ENCODE measurements at regions not wholly inside any gene's neighbourhood (a gene's known extent, or its start where the extent isn't known, plus 50 kb on each side); places are given as distances from the start of the nearest gene placed in this dataset.

- TF ChIP-seq EZH2 (IDR thresholded peaks at IDR 0.05; ENCODE audit: low read length): no peak
- TF ChIP-seq, protein P1, sequence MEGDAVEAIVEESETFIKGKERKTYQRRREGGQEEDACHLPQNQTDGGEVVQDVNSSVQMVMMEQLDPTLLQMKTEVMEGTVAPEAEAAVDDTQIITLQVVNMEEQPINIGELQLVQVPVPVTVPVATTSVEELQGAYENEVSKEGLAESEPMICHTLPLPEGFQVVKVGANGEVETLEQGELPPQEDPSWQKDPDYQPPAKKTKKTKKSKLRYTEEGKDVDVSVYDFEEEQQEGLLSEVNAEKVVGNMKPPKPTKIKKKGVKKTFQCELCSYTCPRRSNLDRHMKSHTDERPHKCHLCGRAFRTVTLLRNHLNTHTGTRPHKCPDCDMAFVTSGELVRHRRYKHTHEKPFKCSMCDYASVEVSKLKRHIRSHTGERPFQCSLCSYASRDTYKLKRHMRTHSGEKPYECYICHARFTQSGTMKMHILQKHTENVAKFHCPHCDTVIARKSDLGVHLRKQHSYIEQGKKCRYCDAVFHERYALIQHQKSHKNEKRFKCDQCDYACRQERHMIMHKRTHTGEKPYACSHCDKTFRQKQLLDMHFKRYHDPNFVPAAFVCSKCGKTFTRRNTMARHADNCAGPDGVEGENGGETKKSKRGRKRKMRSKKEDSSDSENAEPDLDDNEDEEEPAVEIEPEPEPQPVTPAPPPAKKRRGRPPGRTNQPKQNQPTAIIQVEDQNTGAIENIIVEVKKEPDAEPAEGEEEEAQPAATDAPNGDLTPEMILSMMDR (optimal IDR thresholded peaks at IDR 0.05 in 1 of 3, IDR thresholded peaks at IDR 0.05 in 1 of 3, conservative IDR thresholded peaks at IDR 0.05 in 1 of 3; ENCODE audit: extremely low read depth in 1 of 3, insufficient read depth in 2 of 3, low read length in 3 of 3): peak in 1 of 3 experiments; percentile 40
- no peak overlapping the region for H3K27ac ChIP-seq (ENCODE audit: control insufficient read depth, insufficient read depth, low read length)
- H3K79me2 ChIP-seq (ENCODE audit: control insufficient read depth, insufficient read depth, low read length): no peaks in the 10 kb centered on the region
- H3K4me1 ChIP-seq (ENCODE audit: control insufficient read depth, extremely low read depth, insufficient read depth, low read length): peaks cover 4% of the 10 kb centered on the region
- FAIRE-seq: no peak
- dilution Hi-C loops (cut with MboI; ENCODE audit: extremely low pct_ligation_motif_present, low sequenced_read_pairs): no loop called here
- H2AFZ ChIP-seq (ENCODE audit: control insufficient read depth, low read length): no peak overlapping the region
- no peak for DNase-seq (ENCODE audit: low read depth, low spot score)
- H3K9me3 ChIP-seq (ENCODE audit: control insufficient read depth, low read depth, low read length): no peaks in the 10 kb centered on the region
- H3K9me1 ChIP-seq (ENCODE audit: control insufficient read depth, extremely low read depth, insufficient read depth, low read length): no peaks in the 10 kb centered on the region
- no peaks in the 10 kb centered on the region for H3K27me3 ChIP-seq (ENCODE audit: control insufficient read depth, extremely low read depth, insufficient read depth, low read length)
- no peak overlapping the region for H3K4me2 ChIP-seq (ENCODE audit: control insufficient read depth, extremely low read depth, insufficient read depth, low read depth, low read length)
- H3K36me3 ChIP-seq (ENCODE audit: control insufficient read depth in 2 of 2, extremely low read depth in 1 of 2, insufficient read depth in 2 of 2, low read length in 2 of 2): no peaks in the 10 kb centered on the region
- no peak overlapping the region for H3K9ac ChIP-seq (ENCODE audit: control insufficient read depth, extremely low read depth, insufficient read depth, low read length)
- no peak overlapping the region for H3K4me3 ChIP-seq (ENCODE audit: control insufficient read depth in 2 of 3, extremely low read depth in 1 of 3, insufficient read depth in 2 of 3, low read depth in 1 of 3, low read length in 3 of 3)
- no peaks in the 10 kb centered on the region for H4K20me1 ChIP-seq (ENCODE audit: control insufficient read depth, extremely low read depth, insufficient read depth, low read length)
Measured at GRCh38 chr5:160970605-160971191, 118.7 kb upstream of the ATP10B start.

DNA sequence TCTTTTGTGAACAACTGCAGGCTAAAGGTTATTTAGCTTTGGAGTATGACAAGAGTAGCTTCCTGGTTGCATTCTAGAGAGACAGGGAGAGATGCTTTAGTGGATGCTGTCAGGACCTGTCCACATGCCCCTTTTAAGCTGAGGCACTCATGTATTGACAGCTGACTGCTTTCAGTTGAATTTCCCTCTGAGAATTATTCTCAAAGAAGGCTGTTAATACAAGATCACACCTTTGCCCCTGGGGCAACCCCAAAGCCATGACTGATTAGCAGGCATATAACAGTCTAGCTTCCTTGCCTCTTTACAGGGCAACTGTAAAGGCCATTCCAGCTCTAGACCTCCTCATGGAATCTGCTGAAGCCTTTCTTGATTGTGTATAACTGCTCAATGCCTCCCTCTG is 117.6 kb upstream of the ATP10B start:
- no peaks in the 10 kb centered on the region for H3K27me3 ChIP-seq (ENCODE audit: control insufficient read depth, extremely low read depth, insufficient read depth, low read length)
- FAIRE-seq: no peak
- no peaks in the 10 kb centered on the region for H3K79me2 ChIP-seq (ENCODE audit: control insufficient read depth, insufficient read depth, low read length)
- dilution Hi-C loops (cut with MboI; ENCODE audit: extremely low pct_ligation_motif_present, low sequenced_read_pairs): no loop called here
- no peak overlapping the region for H3K4me3 ChIP-seq (ENCODE audit: control insufficient read depth in 2 of 3, extremely low read depth in 1 of 3, insufficient read depth in 2 of 3, low read depth in 1 of 3, low read length in 3 of 3)
- H3K9me3 ChIP-seq (ENCODE audit: control insufficient read depth, low read depth, low read length): no peaks in the 10 kb centered on the region
- H4K20me1 ChIP-seq (ENCODE audit: control insufficient read depth, extremely low read depth, insufficient read depth, low read length): no peaks in the 10 kb centered on the region
- TF ChIP-seq, protein P1 (optimal IDR thresholded peaks at IDR 0.05 in 1 of 3, IDR thresholded peaks at IDR 0.05 in 1 of 3, conservative IDR thresholded peaks at IDR 0.05 in 1 of 3; ENCODE audit: extremely low read depth in 1 of 3, insufficient read depth in 2 of 3, low read length in 3 of 3): no peak
- TF ChIP-seq EZH2 (IDR thresholded peaks at IDR 0.05; ENCODE audit: low read length): no peak
- H3K27ac ChIP-seq (ENCODE audit: control insufficient read depth, insufficient read depth, low read length): no peak overlapping the region
- H3K9ac ChIP-seq (ENCODE audit: control insufficient read depth, extremely low read depth, insufficient read depth, low read length): no peak overlapping the region
- peaks cover 4% of the 10 kb centered on the region for H3K4me1 ChIP-seq (ENCODE audit: control insufficient read depth, extremely low read depth, insufficient read depth, low read length)
- no peaks in the 10 kb centered on the region for H3K9me1 ChIP-seq (ENCODE audit: control insufficient read depth, extremely low read depth, insufficient read depth, low read length)
- no peak overlapping the region for H2AFZ ChIP-seq (ENCODE audit: control insufficient read depth, low read length)
- no peaks in the 10 kb centered on the region for H3K36me3 ChIP-seq (ENCODE audit: control insufficient read depth in 2 of 2, extremely low read depth in 1 of 2, insufficient read depth in 2 of 2, low read length in 2 of 2)
- no peak for DNase-seq (ENCODE audit: low read depth, low spot score)
- H3K4me2 ChIP-seq (ENCODE audit: control insufficient read depth, extremely low read depth, insufficient read depth, low read depth, low read length): no peak overlapping the region

All from keratinocyte (primary cell).